ENCODE measurements at regions not wholly inside any gene's neighbourhood (a gene's known extent, or its start where the extent isn't known, plus 50 kb on each side); places are given as distances from the start of the nearest gene placed in this dataset.

DNA sequence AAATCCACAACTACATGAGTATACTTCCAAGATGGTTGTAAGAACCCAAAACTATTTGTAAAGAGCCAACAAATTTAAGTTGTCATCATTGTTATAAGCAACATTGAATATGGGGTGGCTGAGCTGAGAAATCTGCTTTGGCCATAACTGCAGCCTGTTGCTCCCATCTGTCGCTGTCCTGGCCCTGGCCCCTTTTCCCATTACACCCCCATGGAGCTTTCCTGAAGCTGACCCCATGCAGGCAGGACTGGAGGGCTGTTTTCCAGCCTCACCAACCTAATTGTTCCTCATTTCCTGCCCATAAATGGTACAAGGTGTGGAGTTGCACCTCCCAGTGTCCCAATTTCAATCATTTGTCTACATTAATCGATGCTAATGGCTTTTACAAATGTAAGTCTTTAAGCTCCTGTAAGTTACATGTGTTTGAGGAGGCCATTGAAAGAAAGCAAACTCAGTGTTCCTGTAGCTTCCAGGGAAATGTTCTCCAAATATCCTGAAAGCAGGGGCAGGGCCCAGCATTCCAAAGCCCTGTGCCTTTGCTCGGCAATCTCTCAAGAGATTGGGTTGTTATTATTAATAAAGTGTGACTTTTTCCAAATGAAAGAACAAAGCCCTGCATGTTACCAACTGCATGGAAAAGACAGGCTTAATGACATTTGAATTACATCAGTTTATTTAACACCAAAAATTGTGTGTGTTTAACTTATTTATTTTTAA, 545.9 kb downstream of the PLPP3 start:
- TF ChIP-seq, protein P1, sequence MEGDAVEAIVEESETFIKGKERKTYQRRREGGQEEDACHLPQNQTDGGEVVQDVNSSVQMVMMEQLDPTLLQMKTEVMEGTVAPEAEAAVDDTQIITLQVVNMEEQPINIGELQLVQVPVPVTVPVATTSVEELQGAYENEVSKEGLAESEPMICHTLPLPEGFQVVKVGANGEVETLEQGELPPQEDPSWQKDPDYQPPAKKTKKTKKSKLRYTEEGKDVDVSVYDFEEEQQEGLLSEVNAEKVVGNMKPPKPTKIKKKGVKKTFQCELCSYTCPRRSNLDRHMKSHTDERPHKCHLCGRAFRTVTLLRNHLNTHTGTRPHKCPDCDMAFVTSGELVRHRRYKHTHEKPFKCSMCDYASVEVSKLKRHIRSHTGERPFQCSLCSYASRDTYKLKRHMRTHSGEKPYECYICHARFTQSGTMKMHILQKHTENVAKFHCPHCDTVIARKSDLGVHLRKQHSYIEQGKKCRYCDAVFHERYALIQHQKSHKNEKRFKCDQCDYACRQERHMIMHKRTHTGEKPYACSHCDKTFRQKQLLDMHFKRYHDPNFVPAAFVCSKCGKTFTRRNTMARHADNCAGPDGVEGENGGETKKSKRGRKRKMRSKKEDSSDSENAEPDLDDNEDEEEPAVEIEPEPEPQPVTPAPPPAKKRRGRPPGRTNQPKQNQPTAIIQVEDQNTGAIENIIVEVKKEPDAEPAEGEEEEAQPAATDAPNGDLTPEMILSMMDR (IDR thresholded peaks at IDR 0.05; ENCODE audit: low read depth, low read length, missing control alignments): no peak
- in situ Hi-C loops (cut with HindIII; ENCODE audit: low sequenced_read_pairs): no loop called here
- H3K4me3 ChIP-seq (ENCODE audit: low read depth, low read length): no peak overlapping the region
- DNase-seq (ENCODE audit: low read depth): no peak

DNA sequence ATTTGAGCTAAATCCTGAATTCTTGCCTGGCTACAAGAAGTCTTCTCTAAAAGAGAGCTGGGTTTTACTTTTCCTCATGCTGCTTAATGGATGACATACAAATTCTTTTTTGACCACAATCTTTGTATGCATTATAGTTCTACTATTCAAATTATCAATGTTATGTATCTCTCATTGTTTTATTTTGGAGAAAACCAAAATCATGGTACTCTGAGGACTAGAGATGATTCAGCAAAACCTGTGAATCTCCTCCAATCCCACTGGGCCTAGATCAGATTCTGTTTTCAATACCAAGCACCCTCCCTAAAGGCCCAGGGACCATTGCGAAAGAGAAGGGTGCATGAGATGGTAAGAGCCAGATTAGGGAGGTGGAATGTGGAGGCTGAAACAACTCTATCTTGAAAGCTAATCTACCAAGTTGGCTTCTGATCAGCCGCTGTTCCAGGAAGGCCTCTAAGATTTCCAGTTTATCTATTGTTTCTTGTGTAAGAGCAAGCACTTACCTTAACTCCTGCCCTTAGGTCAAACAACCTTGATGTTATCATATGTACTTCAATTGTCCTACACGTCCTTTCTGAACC, 547.2 kb downstream of the PLPP3 start:
- no peak overlapping the region for H3K4me3 ChIP-seq (ENCODE audit: low read depth, low read length)
- in situ Hi-C loops (cut with HindIII; ENCODE audit: low sequenced_read_pairs): no loop called here
- no peak for DNase-seq (ENCODE audit: low read depth)
- TF ChIP-seq, protein P1 (IDR thresholded peaks at IDR 0.05; ENCODE audit: low read depth, low read length, missing control alignments): no peak

DNA sequence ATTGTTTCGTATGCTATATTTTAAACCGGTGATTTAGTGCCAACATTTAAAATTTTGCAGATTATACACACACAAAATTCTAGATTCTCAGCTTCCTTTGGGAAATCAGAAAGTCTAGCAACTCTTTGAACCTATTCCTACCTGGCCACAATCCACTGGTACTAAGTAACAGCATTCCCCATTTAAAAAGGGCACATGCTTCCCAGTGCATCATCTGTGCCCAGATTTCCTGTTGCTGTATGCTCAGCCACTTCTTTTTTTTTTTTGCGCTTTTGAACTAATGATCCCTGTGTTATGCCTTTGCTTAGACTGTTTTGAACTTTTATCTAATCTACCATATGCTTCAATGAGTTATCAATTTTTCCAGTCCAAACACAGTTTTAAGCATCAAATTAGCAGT, 548.4 kb downstream of the PLPP3 start:
- in situ Hi-C loops (cut with HindIII; ENCODE audit: low sequenced_read_pairs): no loop called here
- DNase-seq (ENCODE audit: low read depth): no peak
- H3K4me3 ChIP-seq (ENCODE audit: low read depth, low read length): no peak overlapping the region
- TF ChIP-seq, protein P1 (IDR thresholded peaks at IDR 0.05; ENCODE audit: low read depth, low read length, missing control alignments): no peak

DNA sequence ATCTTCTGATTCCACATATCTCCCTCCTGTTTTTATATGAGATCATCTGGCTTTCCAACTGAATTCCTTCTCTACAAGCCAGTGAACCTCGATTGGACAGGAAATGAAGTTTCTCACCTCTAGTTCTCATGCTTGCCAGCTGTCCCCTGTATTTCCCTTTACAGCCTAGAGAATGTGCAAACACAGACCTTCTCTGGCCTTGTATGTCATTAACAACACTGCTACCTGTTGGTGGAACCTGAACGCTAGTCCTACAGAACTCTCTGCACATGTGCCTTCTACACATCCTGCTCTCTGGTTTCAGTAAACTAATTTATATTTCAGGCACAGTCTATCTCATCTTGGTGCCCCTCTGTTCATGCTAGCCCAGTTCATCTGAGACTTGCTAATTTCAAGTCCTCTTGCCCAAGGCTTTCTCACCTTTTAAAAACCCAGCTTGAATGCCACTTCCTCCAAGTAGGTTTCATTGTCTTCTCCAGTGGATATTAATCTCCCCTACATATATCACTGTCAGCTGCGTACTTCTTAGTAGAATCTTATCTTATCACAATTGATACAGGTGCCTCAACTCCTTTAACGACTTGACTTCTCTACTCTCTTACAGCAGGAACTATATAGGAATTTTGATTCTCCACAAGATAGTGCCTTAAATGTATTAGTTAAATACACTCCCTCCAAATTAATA, 549.9 kb downstream of the PLPP3 start:
- TF ChIP-seq, protein P1 (IDR thresholded peaks at IDR 0.05; ENCODE audit: low read depth, low read length, missing control alignments): no peak

DNA sequence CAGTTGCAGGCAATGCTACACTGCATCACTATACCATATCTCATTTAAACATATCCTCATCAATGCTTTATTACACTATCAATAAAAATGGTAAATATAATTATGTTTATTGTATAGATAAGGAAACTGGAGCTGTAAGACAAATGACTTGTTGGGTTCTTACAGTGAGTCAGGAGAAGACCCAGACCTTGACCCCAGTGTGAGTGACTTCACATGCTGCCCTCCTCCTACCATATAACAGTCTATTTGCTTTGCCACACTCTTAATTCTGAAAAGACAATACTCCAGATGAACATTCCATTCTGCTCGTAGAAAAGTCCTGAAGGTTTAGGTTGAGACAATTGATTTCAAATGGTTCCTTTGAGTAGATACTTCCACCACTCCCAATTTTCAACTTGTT, 550.5 kb downstream of the PLPP3 start:
- no peak overlapping the region for H3K4me3 ChIP-seq (ENCODE audit: low read depth, low read length)
- no peak for DNase-seq (ENCODE audit: low read depth)
- TF ChIP-seq, protein P1 (IDR thresholded peaks at IDR 0.05; ENCODE audit: low read depth, low read length, missing control alignments): no peak
- in situ Hi-C loops (cut with HindIII; ENCODE audit: low sequenced_read_pairs): no loop called here

More for the DNA sequence above, 549.9 kb downstream of the PLPP3 start:
- in situ Hi-C loops (cut with HindIII; ENCODE audit: low sequenced_read_pairs): no loop called here
- DNase-seq (ENCODE audit: low read depth): no peak
- H3K4me3 ChIP-seq (ENCODE audit: low read depth, low read length): no peak overlapping the region

DNA sequence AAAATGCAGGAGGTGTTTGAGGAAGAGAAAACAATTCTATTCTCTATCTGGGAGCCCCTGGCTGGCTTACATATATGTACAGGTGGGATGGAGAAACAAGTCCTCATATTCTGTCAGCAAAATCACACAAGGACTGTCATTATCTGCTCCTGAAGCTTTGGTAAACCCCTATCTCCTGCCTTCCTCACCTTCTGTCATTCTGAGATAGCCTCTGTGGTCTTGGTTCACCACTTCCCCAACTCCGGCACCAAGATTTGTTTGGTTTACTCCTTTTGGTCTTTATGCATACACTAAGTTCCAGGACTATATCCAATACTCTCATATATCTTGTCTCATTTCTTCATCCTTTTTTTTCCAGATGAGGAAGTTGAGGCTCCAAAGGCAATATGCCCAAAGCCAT, 551.1 kb downstream of the PLPP3 start:
- no peak for DNase-seq (ENCODE audit: low read depth)
- in situ Hi-C loops (cut with HindIII; ENCODE audit: low sequenced_read_pairs): no loop called here
- TF ChIP-seq, protein P1 (IDR thresholded peaks at IDR 0.05; ENCODE audit: low read depth, low read length, missing control alignments): no peak
- H3K4me3 ChIP-seq (ENCODE audit: low read depth, low read length): no peak overlapping the region

All from astrocyte of the cerebellum (primary cell).